ENCODE measurements at regions not wholly inside any gene's neighbourhood (a gene's known extent, or its start where the extent isn't known, plus 50 kb on each side); places are given as distances from the start of the nearest gene placed in this dataset.
"Not testable (repeated sequence)": the region's sequence is repeated elsewhere in the genome, so short reads cannot be mapped to it uniquely, and the experiment has no call there.

DNA sequence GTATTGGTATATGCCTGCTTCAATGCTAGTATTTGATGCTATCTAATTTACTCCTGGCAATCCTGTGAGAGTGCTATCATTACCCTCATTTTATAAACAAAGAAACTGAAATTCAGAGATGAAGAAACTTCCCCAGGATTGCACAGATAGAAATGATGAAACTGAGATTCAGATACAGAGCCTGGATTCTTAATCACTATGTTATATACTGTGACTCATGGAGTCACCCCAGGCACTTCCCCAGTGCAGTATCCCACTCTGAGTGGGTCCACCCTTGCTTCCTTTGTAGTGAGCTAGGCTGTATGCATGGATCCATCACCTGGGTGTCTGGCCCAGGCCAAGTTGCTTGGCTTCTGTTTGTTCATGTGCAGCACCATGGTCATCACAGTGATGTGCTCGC, 133.9 kb downstream of the TRIM43 start:
- H3K9ac ChIP-seq (ENCODE audit: low read depth in 1 of 2, low read length in 2 of 2); H3K36me3 ChIP-seq (ENCODE audit: control insufficient read depth in 1 of 2, insufficient read depth in 2 of 2, low read length in 2 of 2); H3K4me1 ChIP-seq (ENCODE audit: control insufficient read depth in 1 of 2, insufficient read depth in 2 of 2, low read length in 2 of 2); H3K4me3 ChIP-seq (ENCODE audit: low read depth in 1 of 2, low read length in 2 of 2); H3K9me3 ChIP-seq (ENCODE audit: control insufficient read depth in 1 of 2, low read length in 2 of 2); H3K27me3 ChIP-seq (ENCODE audit: control insufficient read depth in 1 of 2, insufficient read depth in 2 of 2, low read length in 2 of 2); H3K27ac ChIP-seq (ENCODE audit: low read depth, low read length): not testable (repeated sequence)

DNA sequence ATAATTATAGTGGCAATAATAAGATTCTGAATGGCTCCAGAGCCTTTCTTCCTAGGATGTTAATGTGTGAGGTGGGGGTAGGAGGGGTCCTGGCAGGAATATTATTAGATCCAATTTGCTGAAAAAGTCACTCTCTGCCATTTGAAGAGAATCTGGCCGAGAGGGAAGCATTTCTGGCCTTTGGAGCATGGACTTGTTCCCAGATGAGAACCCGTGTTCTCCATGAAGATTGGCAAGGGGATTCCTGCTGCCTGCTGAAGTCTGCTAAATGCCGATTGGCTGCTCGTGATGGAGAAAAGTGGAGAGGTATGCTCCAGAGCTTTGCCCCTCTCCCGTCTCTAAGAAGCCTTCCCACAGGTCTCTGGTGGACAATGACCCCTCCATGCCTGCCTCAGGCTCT, 135.6 kb downstream of the TRIM43 start:
- H3K27ac ChIP-seq (ENCODE audit: low read depth, low read length); H3K9ac ChIP-seq (ENCODE audit: low read depth in 1 of 2, low read length in 2 of 2); H3K36me3 ChIP-seq (ENCODE audit: control insufficient read depth in 1 of 2, insufficient read depth in 2 of 2, low read length in 2 of 2); H3K27me3 ChIP-seq (ENCODE audit: control insufficient read depth in 1 of 2, insufficient read depth in 2 of 2, low read length in 2 of 2); H3K4me3 ChIP-seq (ENCODE audit: low read depth in 1 of 2, low read length in 2 of 2); H3K9me3 ChIP-seq (ENCODE audit: control insufficient read depth in 1 of 2, low read length in 2 of 2); H3K4me1 ChIP-seq (ENCODE audit: control insufficient read depth in 1 of 2, insufficient read depth in 2 of 2, low read length in 2 of 2): not testable (repeated sequence)

DNA sequence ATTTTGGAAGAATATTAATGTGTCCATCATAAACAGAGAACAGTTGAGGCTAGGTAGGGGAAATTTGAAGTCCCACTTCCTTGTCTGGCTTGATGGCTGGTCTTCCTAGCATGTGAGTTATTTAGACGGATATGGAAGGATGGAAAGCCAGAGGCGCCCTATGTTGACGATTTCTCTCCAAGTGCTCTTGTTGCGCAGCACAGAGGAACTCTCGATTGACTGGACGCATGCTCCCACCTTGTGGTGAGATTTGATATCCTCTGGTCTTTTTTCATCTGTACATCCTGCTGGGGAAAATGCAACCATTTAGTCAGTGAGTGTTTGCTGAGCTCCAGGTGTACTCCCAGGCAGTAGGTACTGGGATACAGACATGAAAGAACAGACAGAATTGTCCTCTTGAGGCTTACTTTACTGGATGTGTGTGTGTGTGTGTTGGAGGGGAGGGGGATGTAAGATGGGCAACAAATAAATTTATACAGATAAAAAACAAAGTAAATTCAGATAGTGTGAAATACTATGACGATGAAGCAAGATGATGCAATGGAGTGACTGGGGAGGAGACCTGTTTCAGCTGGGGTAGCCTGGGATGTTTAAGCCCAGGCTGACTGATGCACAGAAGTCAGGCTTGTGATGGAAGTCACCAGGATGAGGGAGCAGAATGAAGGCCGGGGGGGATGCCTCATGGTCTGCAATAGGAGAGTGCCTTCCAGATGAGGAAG, 137.2 kb downstream of the TRIM43 start:
- Histone ChIP-seq H3K9ac (ENCODE audit: low read depth in 1 of 2, low read length in 2 of 2) (no peak overlapping the region), H3K27ac (ENCODE audit: low read depth, low read length) (no peak overlapping the region), H3K4me1 (ENCODE audit: control insufficient read depth in 1 of 2, insufficient read depth in 2 of 2, low read length in 2 of 2) (no peaks in the 10 kb centered on the region), H3K36me3 (ENCODE audit: control insufficient read depth in 1 of 2, insufficient read depth in 2 of 2, low read length in 2 of 2) (no peaks in the 10 kb centered on the region), H3K9me3 (ENCODE audit: control insufficient read depth in 1 of 2, low read length in 2 of 2) (no peaks in the 10 kb centered on the region), H3K27me3 (ENCODE audit: control insufficient read depth in 1 of 2, insufficient read depth in 2 of 2, low read length in 2 of 2) (no peaks in the 10 kb centered on the region), H3K4me3 (ENCODE audit: low read depth in 1 of 2, low read length in 2 of 2) (no peak overlapping the region)

DNA sequence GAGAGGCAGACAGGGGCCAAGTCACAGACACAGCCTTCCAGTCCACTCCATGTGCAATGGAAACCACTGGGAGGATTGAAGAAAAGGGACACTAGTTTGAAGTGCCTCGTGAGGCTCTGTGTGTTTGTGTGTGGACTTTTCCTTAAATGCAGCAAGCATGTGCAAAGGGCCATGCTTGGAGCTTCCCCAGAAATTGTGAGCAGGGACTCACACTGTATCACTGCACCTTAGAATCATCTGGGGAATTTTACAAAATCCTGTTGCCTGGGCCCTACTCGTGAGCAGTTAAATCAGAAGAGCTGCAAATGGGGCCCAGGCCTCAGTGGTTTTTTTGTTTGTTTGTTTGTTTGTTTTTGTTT, 137.8 kb downstream of the TRIM43 start:
- Histone ChIP-seq H3K9ac (ENCODE audit: low read depth in 1 of 2, low read length in 2 of 2) (no peak overlapping the region), H3K4me3 (ENCODE audit: low read depth in 1 of 2, low read length in 2 of 2) (no peak overlapping the region), H3K9me3 (ENCODE audit: control insufficient read depth in 1 of 2, low read length in 2 of 2) (no peaks in the 10 kb centered on the region), H3K27ac (ENCODE audit: low read depth, low read length) (no peak overlapping the region), H3K36me3 (ENCODE audit: control insufficient read depth in 1 of 2, insufficient read depth in 2 of 2, low read length in 2 of 2) (no peaks in the 10 kb centered on the region), H3K4me1 (ENCODE audit: control insufficient read depth in 1 of 2, insufficient read depth in 2 of 2, low read length in 2 of 2) (no peaks in the 10 kb centered on the region), H3K27me3 (ENCODE audit: control insufficient read depth in 1 of 2, insufficient read depth in 2 of 2, low read length in 2 of 2) (no peaks in the 10 kb centered on the region)

DNA sequence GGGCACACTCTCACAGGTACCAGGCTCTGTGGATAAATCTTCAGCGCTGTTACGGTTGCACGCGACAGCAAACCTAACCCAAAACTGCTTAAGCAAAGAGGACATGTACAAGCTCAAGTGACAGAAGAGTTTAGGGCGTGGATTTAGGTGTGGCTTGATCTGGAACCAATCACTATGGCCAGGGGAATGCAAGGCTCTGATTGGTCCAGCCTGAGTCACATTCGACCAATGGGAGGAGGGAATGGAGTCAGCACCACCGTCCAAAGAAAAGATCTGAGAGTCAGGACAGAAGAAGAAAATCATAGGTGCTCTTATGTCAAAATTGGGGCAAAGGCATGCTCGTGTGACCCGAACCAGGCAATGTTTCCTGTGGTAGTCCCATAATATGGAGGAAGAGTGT, 139.0 kb downstream of the TRIM43 start:
- Histone ChIP-seq H3K9ac (ENCODE audit: low read depth in 1 of 2, low read length in 2 of 2) (no peak overlapping the region), H3K27ac (ENCODE audit: low read depth, low read length) (no peak overlapping the region), H3K4me1 (ENCODE audit: control insufficient read depth in 1 of 2, insufficient read depth in 2 of 2, low read length in 2 of 2) (no peaks in the 10 kb centered on the region), H3K27me3 (ENCODE audit: control insufficient read depth in 1 of 2, insufficient read depth in 2 of 2, low read length in 2 of 2) (no peaks in the 10 kb centered on the region), H3K36me3 (ENCODE audit: control insufficient read depth in 1 of 2, insufficient read depth in 2 of 2, low read length in 2 of 2) (no peaks in the 10 kb centered on the region), H3K4me3 (ENCODE audit: low read depth in 1 of 2, low read length in 2 of 2) (no peak overlapping the region), H3K9me3 (ENCODE audit: control insufficient read depth in 1 of 2, low read length in 2 of 2) (no peaks in the 10 kb centered on the region)

DNA sequence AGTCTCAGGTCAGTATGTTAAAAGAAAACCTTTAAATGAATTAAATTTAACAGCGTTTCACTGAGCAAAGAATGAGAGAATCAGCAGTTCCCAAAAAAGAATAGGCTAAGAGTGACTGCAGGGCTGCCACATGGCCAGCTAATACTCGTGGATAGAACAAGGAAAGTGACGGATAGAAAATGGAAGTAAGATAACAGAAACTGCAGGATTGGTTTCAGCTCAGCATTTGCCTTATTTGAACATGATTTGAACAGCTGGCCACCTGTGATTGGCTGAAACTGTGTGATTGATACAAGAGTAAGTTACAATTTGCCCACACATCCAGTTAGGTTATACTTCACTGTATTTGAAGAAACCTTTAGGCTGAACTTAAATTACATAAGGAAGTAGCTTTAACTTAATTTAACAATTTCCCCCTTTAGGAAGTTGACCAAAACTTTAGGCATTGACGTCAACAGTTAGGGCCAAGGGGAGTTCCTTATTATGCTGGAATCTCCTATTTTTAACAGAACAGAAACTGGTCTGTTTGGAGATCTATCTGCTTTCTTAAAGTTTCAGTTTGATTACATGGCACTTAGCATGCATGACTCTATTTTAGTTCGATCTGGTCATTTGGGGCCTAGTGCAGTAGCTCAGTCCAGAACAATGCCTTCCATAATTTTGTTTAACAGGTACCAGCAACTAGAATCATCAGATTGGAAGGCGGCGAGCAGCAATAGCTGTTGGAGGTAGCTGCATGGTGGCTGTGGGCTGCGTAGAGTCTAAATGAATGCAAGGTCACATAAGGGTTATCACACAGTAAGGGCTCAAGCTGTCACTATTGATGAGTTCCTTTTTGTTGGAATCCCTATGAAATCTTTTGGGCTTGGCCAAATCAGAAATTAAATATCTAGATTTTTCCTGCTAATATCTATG, 143.4 kb downstream of the TRIM43 start:
- Histone ChIP-seq H3K27ac (ENCODE audit: low read depth, low read length) (no peak overlapping the region), H3K4me3 (ENCODE audit: low read depth in 1 of 2, low read length in 2 of 2) (no peak overlapping the region), H3K9ac (ENCODE audit: low read depth in 1 of 2, low read length in 2 of 2) (no peak overlapping the region), H3K4me1 (ENCODE audit: control insufficient read depth in 1 of 2, insufficient read depth in 2 of 2, low read length in 2 of 2) (no peaks in the 10 kb centered on the region), H3K27me3 (ENCODE audit: control insufficient read depth in 1 of 2, insufficient read depth in 2 of 2, low read length in 2 of 2) (no peaks in the 10 kb centered on the region), H3K36me3 (ENCODE audit: control insufficient read depth in 1 of 2, insufficient read depth in 2 of 2, low read length in 2 of 2) (no peaks in the 10 kb centered on the region), H3K9me3 (ENCODE audit: control insufficient read depth in 1 of 2, low read length in 2 of 2) (no peaks in the 10 kb centered on the region)

DNA sequence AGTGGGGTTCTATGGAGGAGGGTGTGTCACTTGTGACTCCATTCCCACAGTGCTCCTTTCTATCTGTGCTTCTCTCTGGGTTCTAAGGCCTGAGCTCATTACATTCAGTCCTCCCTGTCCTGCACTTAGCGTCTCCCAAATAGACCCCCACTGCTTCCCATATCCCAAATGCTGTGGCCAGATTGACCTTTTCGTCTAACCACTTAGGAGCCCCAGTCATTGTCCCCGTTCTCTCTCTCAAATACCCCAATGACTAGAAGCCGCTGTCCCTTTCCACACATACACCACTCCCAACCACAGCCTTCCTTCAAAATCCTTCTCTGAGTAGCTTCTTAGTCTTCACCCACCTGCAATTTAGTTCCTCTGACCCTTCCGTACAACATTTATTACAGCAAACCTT, 146.5 kb downstream of the TRIM43 start:
- H3K4me3 ChIP-seq (ENCODE audit: low read depth in 1 of 2, low read length in 2 of 2): no peak overlapping the region
- no peaks in the 10 kb centered on the region for H3K27me3 ChIP-seq (ENCODE audit: control insufficient read depth in 1 of 2, insufficient read depth in 2 of 2, low read length in 2 of 2)
- H3K36me3 ChIP-seq (ENCODE audit: control insufficient read depth in 1 of 2, insufficient read depth in 2 of 2, low read length in 2 of 2): no peaks in the 10 kb centered on the region
- H3K9ac ChIP-seq (ENCODE audit: low read depth in 1 of 2, low read length in 2 of 2): no peak overlapping the region
- H3K9me3 ChIP-seq (ENCODE audit: control insufficient read depth in 1 of 2, low read length in 2 of 2): no peaks in the 10 kb centered on the region
- no peaks in the 10 kb centered on the region for H3K4me1 ChIP-seq (ENCODE audit: control insufficient read depth in 1 of 2, insufficient read depth in 2 of 2, low read length in 2 of 2)
- no peak overlapping the region for H3K27ac ChIP-seq (ENCODE audit: low read depth, low read length)

DNA sequence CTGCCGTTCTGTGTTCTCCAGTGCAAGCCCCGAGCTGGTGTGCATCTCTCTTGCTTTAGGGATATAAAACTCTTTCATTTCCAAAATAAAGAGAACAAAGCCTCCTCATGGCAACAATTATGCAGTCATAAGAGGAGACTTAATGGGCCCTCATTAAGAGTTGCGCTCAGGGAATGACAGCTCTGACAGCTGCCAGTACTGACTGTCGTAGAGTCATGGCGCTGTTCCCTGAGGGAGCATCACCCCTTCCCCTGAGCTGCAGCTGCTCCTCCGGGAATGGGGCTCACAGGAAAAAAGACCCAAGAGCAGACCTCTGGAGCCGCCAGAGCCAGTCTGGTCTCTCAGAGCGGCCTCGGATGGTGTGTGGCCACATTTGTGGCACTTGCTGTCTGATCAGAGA, 160.3 kb downstream of the TRIM43 start:
- H3K9ac ChIP-seq (ENCODE audit: low read depth in 1 of 2, low read length in 2 of 2); H3K4me3 ChIP-seq (ENCODE audit: low read depth in 1 of 2, low read length in 2 of 2); H3K27ac ChIP-seq (ENCODE audit: low read depth, low read length); H3K9me3 ChIP-seq (ENCODE audit: control insufficient read depth in 1 of 2, low read length in 2 of 2); H3K36me3 ChIP-seq (ENCODE audit: control insufficient read depth in 1 of 2, insufficient read depth in 2 of 2, low read length in 2 of 2); H3K4me1 ChIP-seq (ENCODE audit: control insufficient read depth in 1 of 2, insufficient read depth in 2 of 2, low read length in 2 of 2); H3K27me3 ChIP-seq (ENCODE audit: control insufficient read depth in 1 of 2, insufficient read depth in 2 of 2, low read length in 2 of 2): not testable (repeated sequence)

DNA sequence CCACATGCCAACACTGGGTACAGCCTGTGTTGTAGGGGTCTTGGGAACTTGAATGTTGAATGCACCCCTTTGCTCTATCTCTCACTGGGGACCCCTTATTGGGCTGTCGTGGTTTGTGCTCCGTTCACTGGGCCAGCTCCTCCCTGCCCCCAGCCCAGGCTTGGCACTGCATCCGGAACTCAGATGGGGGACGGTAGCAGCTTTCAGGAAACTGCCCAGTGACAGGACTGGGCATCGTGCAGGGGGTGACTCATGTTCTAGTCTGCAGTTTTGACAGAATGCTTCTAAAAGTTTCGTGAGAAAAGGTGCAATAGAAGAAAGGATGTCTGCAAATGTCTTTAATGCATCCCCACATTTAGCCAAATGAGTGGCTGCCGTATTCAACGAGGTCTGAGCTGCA, 162.0 kb downstream of the TRIM43 start:
- H3K27me3 ChIP-seq (ENCODE audit: control insufficient read depth in 1 of 2, insufficient read depth in 2 of 2, low read length in 2 of 2); H3K36me3 ChIP-seq (ENCODE audit: control insufficient read depth in 1 of 2, insufficient read depth in 2 of 2, low read length in 2 of 2); H3K27ac ChIP-seq (ENCODE audit: low read depth, low read length); H3K9me3 ChIP-seq (ENCODE audit: control insufficient read depth in 1 of 2, low read length in 2 of 2); H3K4me3 ChIP-seq (ENCODE audit: low read depth in 1 of 2, low read length in 2 of 2); H3K4me1 ChIP-seq (ENCODE audit: control insufficient read depth in 1 of 2, insufficient read depth in 2 of 2, low read length in 2 of 2); H3K9ac ChIP-seq (ENCODE audit: low read depth in 1 of 2, low read length in 2 of 2): not testable (repeated sequence)

DNA sequence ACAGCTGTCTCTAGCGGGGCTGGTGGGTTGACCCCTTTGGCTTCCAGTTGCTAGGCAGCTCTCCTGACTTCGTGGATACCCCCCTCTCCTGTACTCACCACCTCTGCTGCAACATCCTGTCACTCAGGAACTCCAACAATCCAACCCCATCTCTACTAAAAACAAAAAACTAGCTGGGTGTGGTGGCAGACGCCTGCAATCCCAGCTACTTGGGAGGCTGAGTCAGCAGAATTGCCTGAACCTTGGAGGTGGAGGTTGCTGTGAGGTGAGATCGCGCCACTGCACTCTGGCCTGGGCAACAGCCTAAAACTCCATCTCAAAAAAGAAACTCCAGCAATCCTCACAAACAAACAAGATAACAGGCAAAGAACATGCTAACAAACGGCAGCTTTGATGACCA, 162.4 kb downstream of the TRIM43 start:
- not testable (repeated sequence) for H3K36me3 ChIP-seq (ENCODE audit: control insufficient read depth in 1 of 2, insufficient read depth in 2 of 2, low read length in 2 of 2); H3K27ac ChIP-seq (ENCODE audit: low read depth, low read length); H3K9ac ChIP-seq (ENCODE audit: low read depth in 1 of 2, low read length in 2 of 2); H3K9me3 ChIP-seq (ENCODE audit: control insufficient read depth in 1 of 2, low read length in 2 of 2); H3K4me3 ChIP-seq (ENCODE audit: low read depth in 1 of 2, low read length in 2 of 2); H3K4me1 ChIP-seq (ENCODE audit: control insufficient read depth in 1 of 2, insufficient read depth in 2 of 2, low read length in 2 of 2); H3K27me3 ChIP-seq (ENCODE audit: control insufficient read depth in 1 of 2, insufficient read depth in 2 of 2, low read length in 2 of 2)
